H1 (cell line): ENCODE measurements at regions not wholly inside any gene's neighbourhood (a gene's known extent, or its start where the extent isn't known, plus 50 kb on each side); places are given as distances from the start of the nearest gene placed in this dataset.

Source experiments
- CTCF ChIA-PET: fragments of 300-600 bp; sonication (Branson Sonifier 250); formaldehyde crosslinking; loops from one replicate; lab custom pipeline; 2021; ENCODE audit not compliant: partially characterized antibody; lab: Charles Lee
- POLR2A ChIA-PET: fragments of 300-600 bp; sonication (Branson Sonifier 250); formaldehyde crosslinking; loops from one replicate; lab custom pipeline; 2021; ENCODE audit warnings: inconsistent platforms; ENCODE audit not compliant: partially characterized antibody; lab: Charles Lee
- DNase-seq, 2 experiments: peaks; one replicate each; pipeline versions ENCODE4 v3.0.0 to v3.0.0-alpha.2; 2010 to 2022; ENCODE audit warnings: low spot score in 2 of 2, low read depth in 1 of 2, mixed read lengths in 1 of 2
- FAIRE-seq: peaks from 2 replicates; lab custom pipeline; 2011; peaks lifted over from hg19 to GRCh38; lab: Jason Lieb, UNC
- H2AFZ ChIP-seq: 2 replicates; pipeline ENCODE4 v1.8.1; 2012; ENCODE audit warnings: low read length, inconsistent platforms
- H2AK5ac ChIP-seq: 2 replicates; pipeline ENCODE4 v1.6.1; 2013; ENCODE audit warnings: low read depth, low read length
- H2BK120ac ChIP-seq: replicated peaks from 2 replicates; pipeline ENCODE3; 2013; ENCODE audit warnings: low read depth, low read length, inconsistent platforms
- H2BK12ac ChIP-seq: 2 replicates; pipeline ENCODE4 v1.6.1; 2013; ENCODE audit warnings: low read depth, low read length
- H2BK15ac ChIP-seq: 2 replicates; pipeline ENCODE4 v1.6.1; 2013; ENCODE audit warnings: low read length
- H2BK20ac ChIP-seq: 2 replicates; pipeline ENCODE4 v1.6.1; 2013; ENCODE audit warnings: low read length
- H2BK5ac ChIP-seq: 2 replicates; pipeline ENCODE4 v1.6.1; 2013; ENCODE audit warnings: low read depth, low read length
- H3K14ac ChIP-seq: 2 replicates; pipeline ENCODE4 v1.6.1; 2013; ENCODE audit warnings: inconsistent platforms; ENCODE audit not compliant: insufficient read length
- H3K18ac ChIP-seq: 2 replicates; pipeline ENCODE4 v1.6.1; 2013; ENCODE audit warnings: low read length; ENCODE audit errors: extremely low read depth
- H3K23ac ChIP-seq: 2 replicates; pipeline ENCODE4 v1.6.1; 2013; ENCODE audit warnings: inconsistent platforms; ENCODE audit not compliant: insufficient read length
- H3K23me2 ChIP-seq: 2 replicates; pipeline ENCODE4 v1.6.1; 2013; ENCODE audit warnings: low read depth, low read length
- H3K27ac ChIP-seq: 2 replicates; pipeline ENCODE4 v1.6.1; 2011; ENCODE audit warnings: low read depth, low read length, inconsistent platforms
- H3K27me3 ChIP-seq, 4 experiments: replicated peaks in 1 of 4; 1 replicate in 1 of 4; 2 replicates in 3 of 4; pipeline versions ENCODE4 v1.6.1 to v1.8.1; 2011 to 2013; ENCODE audit warnings: low read length in 3 of 4, mild to moderate bottlenecking in 3 of 4, inconsistent platforms in 2 of 4, mixed read lengths in 2 of 4, moderate library complexity in 1 of 4; ENCODE audit not compliant: control insufficient read depth in 3 of 4, insufficient read depth in 3 of 4; ENCODE audit errors: extremely low read depth in 1 of 4
- H3K36me3 ChIP-seq, 4 experiments: 2 replicates each; pipeline versions ENCODE4 v1.6.1 to v1.8.1; 2011 to 2013; ENCODE audit warnings: mild to moderate bottlenecking in 4 of 4, low read length in 3 of 4, moderate library complexity in 2 of 4, control low read depth in 1 of 4, inconsistent platforms in 1 of 4; ENCODE audit not compliant: insufficient read depth in 4 of 4, control insufficient read depth in 2 of 4
- H3K4ac ChIP-seq: replicated peaks from 2 replicates; pipeline ENCODE3; 2013; ENCODE audit warnings: low read length, low read depth, mixed read lengths, inconsistent platforms; ENCODE audit not compliant: insufficient read length
- H3K4me1 ChIP-seq, 4 experiments: replicated peaks in 1 of 4; 1 replicate in 1 of 4; 2 replicates in 3 of 4; pipeline versions ENCODE4 v1.6.1 to v1.8.1; 2011 to 2013; ENCODE audit warnings: low read length in 3 of 4, inconsistent platforms in 2 of 4, mixed read lengths in 1 of 4; ENCODE audit not compliant: insufficient read depth in 4 of 4, control insufficient read depth in 3 of 4
- H3K4me2 ChIP-seq, 2 experiments: 2 replicates each; pipeline versions ENCODE4 v1.6.1 to v1.8.1; 2011 to 2013; ENCODE audit warnings: low read depth in 2 of 2, low read length in 2 of 2, control low read depth in 1 of 2, inconsistent platforms in 1 of 2, mild to moderate bottlenecking in 1 of 2; ENCODE audit not compliant: insufficient read depth in 1 of 2
- H3K4me3 ChIP-seq, 4 experiments: fragments of 200-600, 300-600 bp in 1 of 4; sonication (generic), shearing (Covaris generic), sonication (Bioruptor Twin) in 1 of 4; 2 replicates each; pipeline versions ENCODE4 v1.5.1 to v1.8.1; 2011 to 2016; ENCODE audit warnings: low read length in 4 of 4, low read depth in 3 of 4, control low read depth in 2 of 4, inconsistent platforms in 2 of 4, mild to moderate bottlenecking in 2 of 4, mixed read lengths in 1 of 4, moderate library complexity in 1 of 4; ENCODE audit not compliant: insufficient read depth in 2 of 4; ENCODE audit errors: extremely low read depth in 1 of 4
- H3K56ac ChIP-seq: replicated peaks from 2 replicates; pipeline ENCODE3; 2013; ENCODE audit warnings: low read depth, mild to moderate bottlenecking, mixed read lengths, low read length, inconsistent platforms; ENCODE audit not compliant: insufficient read length
- H3K79me1 ChIP-seq: 2 replicates; pipeline ENCODE4 v1.6.1; 2013; ENCODE audit warnings: low read depth, low read length, control low read depth
- H3K79me2 ChIP-seq, 2 experiments: 2 replicates each; pipeline versions ENCODE4 v1.6.1 to v1.8.1; 2012 to 2013; ENCODE audit warnings: low read length in 2 of 2, mild to moderate bottlenecking in 2 of 2, inconsistent platforms in 1 of 2; ENCODE audit not compliant: insufficient read depth in 2 of 2, control insufficient read depth in 1 of 2
- H3K9ac ChIP-seq, 4 experiments: replicated peaks in 1 of 4; 1 replicate in 1 of 4; 2 replicates in 3 of 4; pipeline versions ENCODE4 v1.6.1 to v1.8.1; 2011 to 2013; ENCODE audit warnings: low read depth in 3 of 4, low read length in 3 of 4, control low read depth in 2 of 4, mild to moderate bottlenecking in 2 of 4, moderate library complexity in 2 of 4, inconsistent platforms in 1 of 4; ENCODE audit errors: extremely low read depth in 1 of 4
- H3K9me3 ChIP-seq, 2 experiments: 2 replicates each; pipeline versions ENCODE4 v1.6.1 to v1.8.1; 2012 to 2013; ENCODE audit warnings: mild to moderate bottlenecking in 2 of 2, moderate library complexity in 2 of 2, control low read depth in 1 of 2, inconsistent platforms in 1 of 2, low read depth in 1 of 2, low read length in 1 of 2, mixed read lengths in 1 of 2; ENCODE audit not compliant: insufficient read depth in 2 of 2
- H4K20me1 ChIP-seq, 2 experiments: replicated peaks in 1 of 2; 2 replicates each; pipeline versions ENCODE3 to v1.8.1; 2011 to 2013; ENCODE audit warnings: inconsistent platforms in 2 of 2, low read length in 2 of 2, mild to moderate bottlenecking in 1 of 2; ENCODE audit not compliant: insufficient read depth in 2 of 2, control insufficient read depth in 1 of 2
- H4K5ac ChIP-seq: 2 replicates; pipeline ENCODE4 v1.6.1; 2013; ENCODE audit warnings: low read length, low read depth, mixed read lengths, inconsistent platforms; ENCODE audit not compliant: insufficient read length
- H4K8ac ChIP-seq: 2 replicates; pipeline ENCODE4 v1.8.0; 2013; ENCODE audit warnings: mild to moderate bottlenecking, moderate library complexity, low read length, inconsistent platforms; ENCODE audit not compliant: insufficient read depth; ENCODE audit errors: extremely low read depth
- H4K91ac ChIP-seq: replicated peaks from 2 replicates; pipeline ENCODE3; 2013; ENCODE audit warnings: low read length, mixed read lengths, inconsistent platforms; ENCODE audit not compliant: insufficient read length
- BRCA1 ChIP-seq: IDR thresholded peaks from 2 replicates; pipeline ENCODE4 v1.6.1; 2012; ENCODE audit warnings: low read depth, low read length, improper control_type of control experiment
- CBX8 ChIP-seq: fragments of 300-800, 300-1000 bp; sonication (generic); IDR thresholded peaks from 2 replicates; pipeline ENCODE4 v1.7.1; 2016; ENCODE audit warnings: low read depth, low read length, borderline replicate concordance
- CEBPB ChIP-seq: IDR thresholded peaks from 2 replicates; pipeline ENCODE4 v1.6.1; 2012; ENCODE audit warnings: low read depth, low read length
- CREB1 ChIP-seq: IDR thresholded peaks from 2 replicates; pipeline ENCODE4 v1.6.1; 2012; ENCODE audit warnings: inconsistent platforms
- EP300 ChIP-seq, 2 experiments: IDR thresholded peaks; 1 replicate in 1 of 2; 2 replicates in 1 of 2; pipeline ENCODE4 v1.6.1; 2011 to 2012; ENCODE audit warnings: low read depth in 2 of 2, low read length in 2 of 2, mild to moderate bottlenecking in 2 of 2, borderline replicate concordance in 1 of 2, inconsistent platforms in 1 of 2, moderate library complexity in 1 of 2
- FOSL1 ChIP-seq: IDR thresholded peaks from 2 replicates; pipeline ENCODE4 v1.6.1; 2011; ENCODE audit warnings: mild to moderate bottlenecking, low read depth, low read length, moderate library complexity; ENCODE audit not compliant: insufficient read depth
- GABPA ChIP-seq: IDR thresholded peaks from 2 replicates; pipeline ENCODE4 v1.6.1; 2011; ENCODE audit warnings: mild to moderate bottlenecking, low read length, moderate library complexity, borderline replicate concordance; ENCODE audit not compliant: insufficient read depth
- JUND ChIP-seq: IDR thresholded peaks from 2 replicates; pipeline ENCODE4 v1.6.1; 2011; ENCODE audit warnings: mild to moderate bottlenecking, improper control_type of control experiment, low read length
- KDM1A ChIP-seq: fragments of 200-600, 300-600 bp; sonication (generic); IDR thresholded peaks from 2 replicates; pipeline ENCODE4 v1.7.1; 2016; ENCODE audit warnings: mild to moderate bottlenecking, low read length, borderline replicate concordance
- MAFK ChIP-seq: IDR thresholded peaks from 2 replicates; pipeline ENCODE4 v1.6.1; 2012; ENCODE audit warnings: low read depth, mild to moderate bottlenecking, improper control_type of control experiment, low read length
- RFX5 ChIP-seq: IDR thresholded peaks from 2 replicates; pipeline ENCODE4 v1.6.1; 2011; ENCODE audit warnings: low read depth, low read length, improper control_type of control experiment, borderline replicate concordance
- whole genome bisulfite sequencing, 2 experiments: shearing (Covaris generic) in 1 of 2; methylation state at CpG; one replicate each; pipeline versions ENCODE4 v1.1.6 to v1.1.7; 2013 to 2015; ENCODE audit warnings: low lambda C conversion rate in 2 of 2, mixed read lengths in 2 of 2, inconsistent platforms in 1 of 2, low coverage in 1 of 2, missing lambda C conversion rate in 1 of 2; ENCODE audit not compliant: insufficient replicate concordance in 2 of 2, insufficient coverage in 1 of 2, insufficient read length in 1 of 2; ENCODE audit errors: extremely low coverage in 1 of 2, missing lambda C conversion rate in 1 of 2; 5-methylcytosine and 5-hydroxymethylcytosine counted together
- TF ChIP-seq, protein P1 (sequence below): IDR thresholded peaks from 2 replicates; pipeline ENCODE4 v1.6.1; 2012; ENCODE audit warnings: low read length, inconsistent platforms
- TF ChIP-seq, protein P2 (sequence below): IDR thresholded peaks from 2 replicates; pipeline ENCODE4 v1.6.1; 2012; ENCODE audit warnings: inconsistent platforms

DNA sequence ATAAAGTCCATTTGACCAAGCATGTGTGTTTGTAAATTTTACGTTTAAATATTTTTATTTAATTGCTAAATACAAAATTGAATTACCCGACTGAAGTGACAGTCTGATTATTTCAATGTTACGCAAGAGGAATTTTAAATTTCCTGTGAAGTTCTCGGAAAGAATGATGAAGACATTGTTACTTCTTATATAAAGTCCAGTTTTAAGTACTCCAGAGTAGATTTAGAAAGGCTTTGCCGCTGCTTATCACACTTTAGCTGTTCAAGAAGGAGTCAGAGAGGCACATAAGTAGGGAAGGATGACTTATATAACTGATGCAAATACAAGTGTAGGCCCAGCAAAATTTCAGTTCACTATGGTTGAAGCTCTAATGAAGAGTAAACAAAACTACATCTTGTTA, 265.1 kb upstream of the CITED2 start:
- Histone ChIP-seq H2BK15ac (no peak overlapping the region), H3K79me1 (no peaks in the 10 kb centered on the region), H4K91ac (no peak overlapping the region), H2BK120ac (no peak overlapping the region), H3K14ac (no peak overlapping the region), H3K9ac (no peak overlapping the region), H4K20me1 (no peaks in the 10 kb centered on the region), H3K27ac (no peak overlapping the region), H3K4me3 (no peak overlapping the region)
- CTCF ChIA-PET = no interaction called here
- POLR2A ChIA-PET = no interaction called here
- no peak for TF ChIP-seq RFX5
- no peak; the same call in 1 of the 2 replicates for TF ChIP-seq CEBPB
- no peak for TF ChIP-seq MAFK
- TF ChIP-seq KDM1A = no peak
- no peak for TF ChIP-seq CBX8
- TF ChIP-seq FOSL1 = no peak
- TF ChIP-seq BRCA1 = no peak
- no peak for TF ChIP-seq JUND
- TF ChIP-seq CREB1 = no peak
- TF ChIP-seq EP300 (IDR thresholded peaks at IDR 0.05; ENCODE audit: borderline replicate concordance in 1 of 2, low read depth in 2 of 2, low read length in 2 of 2) = no peak
- TF ChIP-seq GABPA = no peak
- TF ChIP-seq, protein P1, sequence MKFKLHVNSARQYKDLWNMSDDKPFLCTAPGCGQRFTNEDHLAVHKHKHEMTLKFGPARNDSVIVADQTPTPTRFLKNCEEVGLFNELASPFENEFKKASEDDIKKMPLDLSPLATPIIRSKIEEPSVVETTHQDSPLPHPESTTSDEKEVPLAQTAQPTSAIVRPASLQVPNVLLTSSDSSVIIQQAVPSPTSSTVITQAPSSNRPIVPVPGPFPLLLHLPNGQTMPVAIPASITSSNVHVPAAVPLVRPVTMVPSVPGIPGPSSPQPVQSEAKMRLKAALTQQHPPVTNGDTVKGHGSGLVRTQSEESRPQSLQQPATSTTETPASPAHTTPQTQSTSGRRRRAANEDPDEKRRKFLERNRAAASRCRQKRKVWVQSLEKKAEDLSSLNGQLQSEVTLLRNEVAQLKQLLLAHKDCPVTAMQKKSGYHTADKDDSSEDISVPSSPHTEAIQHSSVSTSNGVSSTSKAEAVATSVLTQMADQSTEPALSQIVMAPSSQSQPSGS = no peak
- TF ChIP-seq, protein P2, sequence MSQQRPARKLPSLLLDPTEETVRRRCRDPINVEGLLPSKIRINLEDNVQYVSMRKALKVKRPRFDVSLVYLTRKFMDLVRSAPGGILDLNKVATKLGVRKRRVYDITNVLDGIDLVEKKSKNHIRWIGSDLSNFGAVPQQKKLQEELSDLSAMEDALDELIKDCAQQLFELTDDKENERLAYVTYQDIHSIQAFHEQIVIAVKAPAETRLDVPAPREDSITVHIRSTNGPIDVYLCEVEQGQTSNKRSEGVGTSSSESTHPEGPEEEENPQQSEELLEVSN = no peak
- TF ChIP-seq, all 59 proteins: peak for 0
- no peaks in the 10 kb centered on the region for H3K23me2 ChIP-seq
- H2AK5ac ChIP-seq = no peak overlapping the region
- H3K9me3 ChIP-seq = no peaks in the 10 kb centered on the region
- H4K5ac ChIP-seq = no peak overlapping the region
- no peak overlapping the region for H3K23ac ChIP-seq
- FAIRE-seq = no peak
- WGBS, 2 experiments = 96% methylated on average over 5 of the region's 5 CpGs; no CpG with 5 or more reads in 1 of the 2 experiments
- no peak overlapping the region for H2BK20ac ChIP-seq
- H3K27me3 ChIP-seq = no peaks in the 10 kb centered on the region; a peak in 1 of 7 replicates
- DNase-seq = no peak
- H3K56ac ChIP-seq = no peak overlapping the region
- H2BK5ac ChIP-seq = no peak overlapping the region
- H3K4me2 ChIP-seq = no peak overlapping the region
- H2BK12ac ChIP-seq = no peak overlapping the region
- H3K18ac ChIP-seq = no peak overlapping the region
- H3K4ac ChIP-seq = no peak overlapping the region
- no peaks in the 10 kb centered on the region for H3K79me2 ChIP-seq
- H3K4me1 ChIP-seq = no peaks in the 10 kb centered on the region
- H3K36me3 ChIP-seq = no peaks in the 10 kb centered on the region
- H2AFZ ChIP-seq = no peak overlapping the region
- H4K8ac ChIP-seq = no peak overlapping the region
